HEK293 (cell line): ENCODE measurements at regions not wholly inside any gene's neighbourhood (a gene's known extent, or its start where the extent isn't known, plus 50 kb on each side); places are given as distances from the start of the nearest gene placed in this dataset.

Experiments
- ATF2 ChIP-seq: fragments of 450-650 bp; formaldehyde crosslinking; IDR thresholded peaks from 2 replicates; pipeline ENCODE4 v1.5.1; 2016; ENCODE audit warnings: missing biosample characterization, missing genetic modification characterization, low read depth
- CTCF ChIP-seq: fragments of 450-650 bp; formaldehyde crosslinking; IDR thresholded peaks from 2 replicates; pipeline ENCODE4 v1.5.1; 2016; ENCODE audit warnings: missing biosample characterization, missing genetic modification characterization
- GLI2 ChIP-seq: fragments of 450-650 bp; formaldehyde crosslinking; IDR thresholded peaks from 2 replicates; pipeline ENCODE4; 2017; ENCODE audit warnings: missing biosample characterization, missing genetic modification characterization, low read depth, borderline replicate concordance
- HIC1 ChIP-seq: fragments of 450-650 bp; formaldehyde crosslinking; IDR thresholded peaks from 2 replicates; pipeline ENCODE4 v1.5.1; 2016; ENCODE audit warnings: missing biosample characterization, missing genetic modification characterization
- KLF8 ChIP-seq: fragments of 450-650 bp; formaldehyde crosslinking; IDR thresholded peaks from 2 replicates; pipeline ENCODE4 v1.5.1; 2016; ENCODE audit warnings: missing biosample characterization, missing genetic modification characterization
- PRDM1 ChIP-seq: fragments of 450-650 bp; formaldehyde crosslinking; IDR thresholded peaks from 2 replicates; pipeline ENCODE4; 2016; ENCODE audit warnings: missing biosample characterization, missing genetic modification characterization
- ZBTB10 ChIP-seq: fragments of 450-650 bp; formaldehyde crosslinking; IDR thresholded peaks from 2 replicates; pipeline ENCODE4 v1.5.1; 2016; ENCODE audit warnings: missing biosample characterization, missing genetic modification characterization
- ZBTB20 ChIP-seq: fragments of 450-650 bp; formaldehyde crosslinking; IDR thresholded peaks from 2 replicates; pipeline ENCODE4 v1.5.1; 2016; ENCODE audit warnings: missing biosample characterization, missing genetic modification characterization
- ZFP69B ChIP-seq: fragments of 450-650 bp; formaldehyde crosslinking; IDR thresholded peaks from 2 replicates; pipeline ENCODE4 v1.5.1; 2016; ENCODE audit warnings: missing biosample characterization, missing genetic modification characterization
- ZNF324 ChIP-seq: fragments of 450-650 bp; formaldehyde crosslinking; IDR thresholded peaks from 2 replicates; pipeline ENCODE4 v1.5.1; 2016; ENCODE audit warnings: missing biosample characterization, missing genetic modification characterization
- ZNF404 ChIP-seq: fragments of 450-650 bp; formaldehyde crosslinking; IDR thresholded peaks from 2 replicates; pipeline ENCODE4 v1.5.1; 2017; ENCODE audit warnings: missing biosample characterization, missing genetic modification characterization
- ZNF626 ChIP-seq: fragments of 450-650 bp; sonication (Bioruptor Pico); formaldehyde crosslinking; IDR thresholded peaks from 2 replicates; pipeline ENCODE4 v1.5.1; 2018; ENCODE audit warnings: missing biosample characterization, missing genetic modification characterization, inconsistent platforms
- ZNF747 ChIP-seq: fragments of 450-650 bp; formaldehyde crosslinking; IDR thresholded peaks from 2 replicates; pipeline ENCODE4 v1.5.1; 2016; ENCODE audit warnings: missing biosample characterization, missing genetic modification characterization
- ZNF76 ChIP-seq: fragments of 450-650 bp; formaldehyde crosslinking; IDR thresholded peaks from 2 replicates; pipeline ENCODE4; 2016; ENCODE audit warnings: low read depth, missing biosample characterization, missing genetic modification characterization, borderline replicate concordance

GRCh38 chr5:28284788-28285187 is 1246.4 kb upstream of the CDH9 start:
- TF ChIP-seq CTCF (tag by site-specific recombination) (no peak), ZBTB10 (tag by site-specific recombination) (no peak), ZNF324 (tag by site-specific recombination) (no peak), ZNF404 (tag by site-specific recombination) (no peak), KLF8 (tag by site-specific recombination) (no peak), ATF2 (tag by site-specific recombination) (no peak), PRDM1 (no peak), ZBTB20 (tag by site-specific recombination) (no peak), ZNF76 (tag by site-specific recombination) (no peak), GLI2 (tag by site-specific recombination) (no peak), ZNF626 (tag by site-specific recombination) (no peak), HIC1 (no peak), ZNF747 (tag by site-specific recombination) (no peak), ZFP69B (tag by site-specific recombination) (no peak)
